HG02981 (cell line): ENCODE measurements at regions not wholly inside any gene's neighbourhood (a gene's known extent, or its start where the extent isn't known, plus 50 kb on each side); places are given as distances from the start of the nearest gene placed in this dataset.

Experiments
- ATAC-seq: cut with Tn5 transposase; IDR thresholded peaks from one replicate; pipeline ENCODE4 v1.9.1; 2021; ENCODE audit warnings: mild to moderate bottlenecking, moderate library complexity; ENCODE audit not compliant: unreplicated experiment

DNA sequence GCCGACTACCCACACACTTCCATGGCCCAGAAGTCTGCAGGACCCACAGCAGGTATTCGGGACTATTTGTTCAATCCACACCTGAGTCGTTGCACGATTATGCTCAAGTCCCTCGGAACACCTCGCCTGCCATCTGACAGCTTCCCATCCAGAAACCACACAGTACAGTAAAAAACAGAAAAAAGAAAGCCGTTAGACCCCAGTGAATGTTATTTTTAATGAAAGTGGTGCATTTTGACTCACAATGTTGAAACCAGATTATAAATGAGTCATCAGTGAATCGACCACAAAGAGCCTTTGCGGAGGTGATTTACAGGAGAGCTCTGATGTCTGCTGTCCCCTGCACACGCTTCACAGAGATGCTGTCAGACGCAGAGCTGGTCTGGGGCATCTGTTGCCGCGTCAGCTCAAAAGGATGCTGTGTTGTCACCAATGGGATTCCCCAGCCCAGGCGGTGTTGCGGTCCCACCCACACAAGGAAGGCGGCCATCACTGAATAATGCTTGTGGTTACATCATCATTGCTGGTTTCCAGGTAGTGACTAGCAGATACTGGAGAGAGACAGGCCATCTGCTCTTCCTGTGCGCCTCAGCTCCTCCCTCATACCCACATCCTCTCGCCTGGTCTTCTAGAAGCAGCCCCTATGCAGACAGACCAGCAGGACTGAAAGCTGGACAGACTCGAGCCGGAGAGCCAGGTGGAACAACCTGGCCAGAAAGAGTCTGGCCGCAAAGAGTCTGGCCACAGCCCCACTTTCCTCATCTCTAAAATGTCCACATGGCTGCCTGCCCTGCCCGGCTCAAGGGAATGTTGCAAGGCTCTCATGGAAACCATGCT is 116.8 kb downstream of the TOMM20 start:
- ATAC-seq: peak; percentile 71

GRCh38 chr1:235011064-235011598 is 117.5 kb downstream of the TOMM20 start:
- ATAC-seq: no peak

DNA sequence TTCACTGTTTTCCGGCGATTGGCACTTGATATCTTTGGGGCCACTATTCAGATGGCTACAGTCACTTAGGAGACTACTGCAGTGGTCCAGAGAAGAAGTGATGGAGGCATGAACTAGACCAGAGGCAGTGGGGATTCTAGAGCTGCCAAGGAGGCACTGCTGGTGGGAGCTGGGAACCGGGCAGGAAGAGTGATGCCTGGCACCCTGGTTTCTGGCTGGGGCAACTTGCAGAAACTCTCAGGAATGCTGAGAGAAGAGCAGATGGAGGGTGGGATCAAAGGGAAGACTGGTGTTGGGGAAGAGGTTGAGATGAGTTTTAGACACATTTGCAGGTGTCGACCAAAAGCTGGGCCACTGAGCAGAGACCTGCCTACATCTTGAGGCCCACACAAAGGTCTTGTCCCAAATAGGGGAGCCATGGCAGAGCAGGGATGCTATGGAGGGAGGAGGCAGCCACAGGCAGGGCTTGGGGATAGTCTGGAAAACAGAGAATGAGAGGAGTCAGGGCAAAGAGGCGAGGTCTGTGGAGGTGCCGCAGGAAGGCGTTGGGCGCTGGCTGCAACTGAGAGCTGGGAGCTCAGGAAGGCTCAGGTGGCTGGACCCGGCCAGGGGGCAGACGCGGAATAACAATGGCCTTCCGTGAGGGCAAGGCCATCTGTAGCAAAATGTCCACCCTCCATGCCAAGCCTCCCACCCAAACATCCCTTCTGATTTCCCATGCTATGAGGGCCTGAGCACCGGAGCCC is 118.9 kb downstream of the TOMM20 start:
- ATAC-seq: no peak

DNA sequence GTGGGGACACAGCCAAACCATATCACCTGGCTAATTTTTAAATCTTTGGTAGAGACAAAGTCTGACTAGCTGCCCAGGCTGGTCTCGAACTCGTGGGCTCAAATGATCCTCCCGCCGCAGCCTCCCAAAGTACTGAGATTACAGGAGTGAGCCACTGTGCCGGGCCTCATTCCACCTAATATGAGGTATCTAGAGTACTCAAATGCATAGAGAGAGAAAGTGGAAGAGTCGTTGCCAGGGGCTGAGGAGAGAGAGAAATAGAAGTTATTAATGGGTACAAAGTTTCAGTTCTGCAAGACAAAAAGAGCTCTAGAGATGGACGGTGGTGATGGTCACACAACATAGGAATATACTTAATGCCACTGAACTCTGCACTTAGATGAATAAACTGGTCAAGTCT is 119.6 kb downstream of the TOMM20 start:
- no peak for ATAC-seq

- no peak for ATAC-seq
These were observed 120.4 kb downstream of the TOMM20 start for GRCh38 chr1:235008239-235008638.

GRCh38 chr1:235006816-235007215 is 121.8 kb downstream of the TOMM20 start:
- ATAC-seq: no peak

DNA sequence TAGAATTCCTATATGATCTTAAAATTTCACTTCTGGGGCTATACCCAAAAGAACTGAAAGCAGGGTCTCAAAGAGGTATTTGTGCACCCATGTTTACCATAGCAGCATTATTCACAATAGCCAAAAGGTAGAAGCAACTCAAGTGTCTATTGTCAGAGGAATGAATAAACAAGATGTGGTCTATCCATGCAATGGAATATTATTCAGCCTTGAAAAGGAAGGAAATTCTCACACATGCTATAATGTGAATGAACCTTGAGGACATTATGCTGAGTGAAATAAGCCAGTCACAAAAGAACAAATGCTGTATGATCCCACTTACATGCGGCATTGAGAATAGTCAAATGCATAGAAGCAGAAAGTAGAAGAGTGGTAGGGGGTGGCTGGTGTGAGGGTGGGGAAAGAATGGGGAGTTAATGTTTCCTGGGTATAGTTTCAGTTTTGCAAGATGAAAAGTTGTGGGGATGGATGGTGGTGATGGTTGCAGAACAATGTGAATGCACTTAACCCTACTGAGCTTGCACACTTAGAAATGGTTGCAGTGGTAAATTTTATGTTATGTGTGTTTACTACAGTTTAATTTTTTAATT is 122.4 kb downstream of the TOMM20 start:
- ATAC-seq: peak; percentile 49

DNA sequence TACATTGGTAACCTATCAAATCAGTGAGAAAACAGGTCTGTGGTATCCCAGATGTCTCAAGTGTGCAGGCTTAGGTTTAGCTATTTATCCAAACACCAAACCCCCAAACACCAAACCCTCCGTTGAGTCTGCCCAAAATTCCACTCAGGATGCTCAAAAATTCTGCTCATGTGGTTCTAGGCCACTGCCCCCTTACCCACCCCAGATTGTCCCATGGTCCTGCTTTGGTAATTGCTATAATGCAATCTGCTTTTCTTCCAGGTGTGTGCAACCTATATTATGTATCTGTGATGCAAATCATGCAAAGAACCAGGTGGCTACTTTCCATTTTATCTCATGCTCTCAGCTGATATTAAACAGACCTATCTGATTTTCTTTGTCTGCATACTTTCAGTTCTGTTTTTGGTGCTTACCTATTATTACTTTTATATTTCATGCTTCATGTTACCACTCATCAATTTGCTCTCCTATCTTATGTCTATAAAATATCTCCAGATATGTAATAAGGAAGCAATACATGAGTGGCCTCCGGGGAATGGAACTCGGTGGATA is 123.7 kb downstream of the TOMM20 start:
- ATAC-seq: peak; percentile 43

GRCh38 chr1:235004276-235004675 is 124.4 kb downstream of the TOMM20 start:
- ATAC-seq: no peak

GRCh38 chr1:235002706-235003300 is 125.8 kb downstream of the TOMM20 start:
- no peak for ATAC-seq

- ATAC-seq: no peak
These were observed 129.1 kb downstream of the TOMM20 start for GRCh38 chr1:234999513-234999940.

DNA sequence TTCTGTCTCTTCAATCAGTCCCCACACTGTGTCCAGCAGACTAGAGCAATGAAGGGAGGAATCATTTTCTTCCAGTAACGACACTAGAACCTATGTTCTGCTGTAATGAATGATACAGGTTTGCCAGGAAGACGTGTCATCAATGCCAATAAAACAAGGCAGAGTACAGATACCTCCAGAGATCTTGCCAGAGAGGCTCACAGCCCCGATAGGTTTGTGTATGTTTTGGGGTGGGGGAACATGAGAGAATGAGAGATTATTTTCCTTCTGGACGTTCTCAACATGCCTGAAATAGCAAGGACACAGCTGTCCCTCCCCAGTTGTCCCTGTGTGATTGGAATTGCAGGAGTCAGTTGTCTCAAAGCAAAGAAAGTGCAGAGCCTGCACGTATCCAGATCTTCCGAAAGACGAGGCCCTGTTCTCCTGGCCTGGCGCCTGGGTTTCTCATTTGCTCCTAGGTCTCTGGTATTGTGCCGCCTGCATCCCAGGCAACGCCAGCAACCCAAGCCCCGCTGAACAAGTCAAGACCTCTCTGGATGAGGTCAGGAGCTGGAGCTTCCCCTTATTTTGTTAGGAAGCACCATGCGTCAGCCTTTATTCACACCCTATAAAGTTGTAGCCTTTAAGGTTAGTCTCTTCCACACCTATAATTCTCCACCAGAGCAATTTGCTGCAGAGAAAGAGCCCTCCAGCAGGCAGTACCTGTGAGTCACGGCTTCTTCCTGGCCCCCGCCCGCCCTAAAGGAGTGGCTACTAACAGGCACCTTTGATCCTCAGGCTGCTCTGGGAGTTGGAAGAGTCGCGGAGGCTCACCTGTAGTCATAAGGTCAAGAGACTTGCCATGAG is 130.5 kb downstream of the TOMM20 start:
- no peak for ATAC-seq

GRCh38 chr1:234997201-234997895 is 131.3 kb downstream of the TOMM20 start:
- no peak for ATAC-seq

DNA sequence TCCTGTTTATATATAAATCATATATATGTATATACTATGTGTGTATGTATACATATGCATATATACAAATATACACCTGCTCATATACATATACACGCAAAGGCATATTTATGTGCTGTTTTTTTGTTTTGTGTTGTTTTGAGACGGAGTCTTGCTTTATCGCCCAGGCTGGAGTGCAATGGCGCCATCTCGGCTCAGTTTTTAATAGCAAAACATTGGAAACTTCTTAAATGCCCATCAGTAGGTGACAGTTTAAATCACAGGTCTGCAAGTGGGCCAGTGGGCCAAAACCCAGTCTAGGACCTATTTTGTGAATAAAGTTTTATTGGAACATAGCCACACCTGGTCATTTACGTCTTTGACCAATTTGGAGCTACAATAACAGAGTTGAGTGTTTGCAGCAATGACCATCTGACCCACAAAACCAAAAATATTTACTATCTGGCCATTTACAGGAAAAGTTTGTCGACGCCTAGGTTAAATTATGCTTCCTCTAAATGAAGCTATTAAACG is 132.3 kb downstream of the TOMM20 start:
- no peak for ATAC-seq

GRCh38 chr1:234994436-234995295 is 134.0 kb downstream of the TOMM20 start:
- ATAC-seq: no peak

DNA sequence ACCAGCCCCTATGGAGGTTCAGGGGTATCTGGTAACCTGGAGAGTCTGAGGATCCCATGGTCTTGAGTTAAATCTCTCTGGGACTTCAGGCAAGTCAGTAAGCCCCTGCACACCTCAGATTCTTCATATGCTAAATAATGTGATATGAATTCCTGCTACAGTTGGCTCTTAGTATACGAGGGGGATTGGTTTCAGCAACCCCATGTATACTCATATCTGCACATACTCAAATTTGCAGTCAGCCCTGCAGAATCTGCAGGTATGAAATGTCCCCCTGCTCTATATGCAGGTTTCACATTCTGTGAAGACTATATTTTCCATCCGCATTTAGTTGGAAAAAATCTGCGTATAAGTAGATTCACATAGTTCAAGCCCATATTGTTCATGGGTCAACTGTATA is 136.6 kb downstream of the TOMM20 start:
- ATAC-seq: no peak

- no peak for ATAC-seq
These were observed 137.5 kb downstream of the TOMM20 start for GRCh38 chr1:234990874-234991801.
